GM12878 (cell line): ENCODE measurements at regions not wholly inside any gene's neighbourhood (a gene's known extent, or its start where the extent isn't known, plus 50 kb on each side); places are given as distances from the start of the nearest gene placed in this dataset.

Experiments used
- BRCA1 ChIP-seq: IDR thresholded peaks from 2 replicates; pipeline ENCODE4 v1.6.1; 2011; ENCODE audit warnings: low read depth, low read length, improper control_type of control experiment
- HDAC2 ChIP-seq: fragments of 200-600 bp; sonication (generic); IDR thresholded peaks from 2 replicates; pipeline ENCODE4 v1.6.1; 2017
- HDGF ChIP-seq: fragments of 450-650 bp; IDR thresholded peaks from 2 replicates; pipeline ENCODE4 v1.6.1; 2016; ENCODE audit warnings: antibody characterized with exemption
- MEF2A ChIP-seq: IDR thresholded peaks from 2 replicates; pipeline ENCODE4 v1.6.1; 2011; ENCODE audit warnings: low read depth, mild to moderate bottlenecking, low read length, moderate library complexity; ENCODE audit not compliant: insufficient read depth
- PML ChIP-seq: IDR thresholded peaks from 2 replicates; pipeline ENCODE4 v1.6.1; 2012; ENCODE audit warnings: low read length, inconsistent platforms
- POLR2AphosphoS2 ChIP-seq: IDR thresholded peaks from 2 replicates; pipeline ENCODE4 v1.6.1; 2011; ENCODE audit warnings: low read depth, mild to moderate bottlenecking, low read length, improper control_type of control experiment, moderate library complexity
- SIX5 ChIP-seq: IDR thresholded peaks from 2 replicates; pipeline ENCODE4 v1.6.1; 2011; ENCODE audit warnings: mild to moderate bottlenecking, low read depth, low read length, moderate library complexity; ENCODE audit not compliant: severe bottlenecking
- SREBF1 ChIP-seq: IDR thresholded peaks from 2 replicates; pipeline ENCODE4 v1.6.1; 2012; ENCODE audit warnings: mild to moderate bottlenecking, low read length
- TAF1 ChIP-seq: IDR thresholded peaks from 2 replicates; pipeline ENCODE4 v1.6.1; 2011; ENCODE audit warnings: mild to moderate bottlenecking, low read depth, low read length, borderline replicate concordance
- TF ChIP-seq, protein P1 (sequence below): IDR thresholded peaks from 2 replicates; pipeline ENCODE4 v1.6.1; 2012; ENCODE audit warnings: low read depth, low read length, improper control_type of control experiment
- TF ChIP-seq, protein P2 (sequence below): IDR thresholded peaks from 2 replicates; pipeline ENCODE4 v1.6.1; 2012; ENCODE audit warnings: mild to moderate bottlenecking, low read depth, low read length
- TF ChIP-seq, protein P3 (sequence below), 3 experiments: IDR thresholded peaks in 2 of 3; conservative IDR thresholded peaks in 1 of 3; 2 replicates each; pipeline ENCODE4 v1.5.1; 2011; ENCODE audit warnings: low read depth in 3 of 3, low read length in 3 of 3, mild to moderate bottlenecking in 3 of 3, control low read depth in 2 of 3, moderate library complexity in 2 of 3, inconsistent platforms in 1 of 3, mixed read lengths in 1 of 3; ENCODE audit not compliant: control insufficient read depth in 2 of 3, insufficient read depth in 1 of 3; ENCODE audit errors: extremely low read depth in 1 of 3

DNA sequence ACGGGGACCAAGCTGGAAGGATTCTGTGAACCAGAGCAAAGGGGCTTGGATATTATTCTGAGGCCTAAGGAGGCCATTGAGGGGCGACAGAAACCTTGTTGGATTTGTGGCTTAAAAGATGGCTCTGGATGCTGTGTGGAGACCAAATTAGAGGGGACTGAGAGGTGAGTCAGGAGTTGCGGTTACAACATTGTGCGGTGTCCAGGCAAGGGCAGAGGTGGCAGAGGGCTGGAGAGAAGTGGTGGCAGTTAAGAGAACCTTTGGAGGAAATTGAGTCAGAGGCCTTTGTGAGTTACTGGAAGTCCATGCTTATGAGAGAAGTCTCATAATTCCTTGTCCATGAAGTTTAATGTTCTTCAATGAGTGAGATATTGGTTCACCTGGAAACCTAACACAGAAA is 143.2 kb downstream of the FAM43A start:
- no peak for TF ChIP-seq POLR2AphosphoS2
- TF ChIP-seq TAF1, result no peak
- TF ChIP-seq, protein P1, sequence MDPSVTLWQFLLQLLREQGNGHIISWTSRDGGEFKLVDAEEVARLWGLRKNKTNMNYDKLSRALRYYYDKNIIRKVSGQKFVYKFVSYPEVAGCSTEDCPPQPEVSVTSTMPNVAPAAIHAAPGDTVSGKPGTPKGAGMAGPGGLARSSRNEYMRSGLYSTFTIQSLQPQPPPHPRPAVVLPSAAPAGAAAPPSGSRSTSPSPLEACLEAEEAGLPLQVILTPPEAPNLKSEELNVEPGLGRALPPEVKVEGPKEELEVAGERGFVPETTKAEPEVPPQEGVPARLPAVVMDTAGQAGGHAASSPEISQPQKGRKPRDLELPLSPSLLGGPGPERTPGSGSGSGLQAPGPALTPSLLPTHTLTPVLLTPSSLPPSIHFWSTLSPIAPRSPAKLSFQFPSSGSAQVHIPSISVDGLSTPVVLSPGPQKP, result no peak
- no peak for TF ChIP-seq MEF2A
- TF ChIP-seq, protein P2, sequence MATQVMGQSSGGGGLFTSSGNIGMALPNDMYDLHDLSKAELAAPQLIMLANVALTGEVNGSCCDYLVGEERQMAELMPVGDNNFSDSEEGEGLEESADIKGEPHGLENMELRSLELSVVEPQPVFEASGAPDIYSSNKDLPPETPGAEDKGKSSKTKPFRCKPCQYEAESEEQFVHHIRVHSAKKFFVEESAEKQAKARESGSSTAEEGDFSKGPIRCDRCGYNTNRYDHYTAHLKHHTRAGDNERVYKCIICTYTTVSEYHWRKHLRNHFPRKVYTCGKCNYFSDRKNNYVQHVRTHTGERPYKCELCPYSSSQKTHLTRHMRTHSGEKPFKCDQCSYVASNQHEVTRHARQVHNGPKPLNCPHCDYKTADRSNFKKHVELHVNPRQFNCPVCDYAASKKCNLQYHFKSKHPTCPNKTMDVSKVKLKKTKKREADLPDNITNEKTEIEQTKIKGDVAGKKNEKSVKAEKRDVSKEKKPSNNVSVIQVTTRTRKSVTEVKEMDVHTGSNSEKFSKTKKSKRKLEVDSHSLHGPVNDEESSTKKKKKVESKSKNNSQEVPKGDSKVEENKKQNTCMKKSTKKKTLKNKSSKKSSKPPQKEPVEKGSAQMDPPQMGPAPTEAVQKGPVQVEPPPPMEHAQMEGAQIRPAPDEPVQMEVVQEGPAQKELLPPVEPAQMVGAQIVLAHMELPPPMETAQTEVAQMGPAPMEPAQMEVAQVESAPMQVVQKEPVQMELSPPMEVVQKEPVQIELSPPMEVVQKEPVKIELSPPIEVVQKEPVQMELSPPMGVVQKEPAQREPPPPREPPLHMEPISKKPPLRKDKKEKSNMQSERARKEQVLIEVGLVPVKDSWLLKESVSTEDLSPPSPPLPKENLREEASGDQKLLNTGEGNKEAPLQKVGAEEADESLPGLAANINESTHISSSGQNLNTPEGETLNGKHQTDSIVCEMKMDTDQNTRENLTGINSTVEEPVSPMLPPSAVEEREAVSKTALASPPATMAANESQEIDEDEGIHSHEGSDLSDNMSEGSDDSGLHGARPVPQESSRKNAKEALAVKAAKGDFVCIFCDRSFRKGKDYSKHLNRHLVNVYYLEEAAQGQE, result no peak
- TF ChIP-seq HDAC2, result no peak
- TF ChIP-seq HDGF, result no peak
- TF ChIP-seq SREBF1, result no peak
- no peak for TF ChIP-seq PML
- no peak for TF ChIP-seq SIX5
- no peak for TF ChIP-seq BRCA1
- TF ChIP-seq, protein P3, sequence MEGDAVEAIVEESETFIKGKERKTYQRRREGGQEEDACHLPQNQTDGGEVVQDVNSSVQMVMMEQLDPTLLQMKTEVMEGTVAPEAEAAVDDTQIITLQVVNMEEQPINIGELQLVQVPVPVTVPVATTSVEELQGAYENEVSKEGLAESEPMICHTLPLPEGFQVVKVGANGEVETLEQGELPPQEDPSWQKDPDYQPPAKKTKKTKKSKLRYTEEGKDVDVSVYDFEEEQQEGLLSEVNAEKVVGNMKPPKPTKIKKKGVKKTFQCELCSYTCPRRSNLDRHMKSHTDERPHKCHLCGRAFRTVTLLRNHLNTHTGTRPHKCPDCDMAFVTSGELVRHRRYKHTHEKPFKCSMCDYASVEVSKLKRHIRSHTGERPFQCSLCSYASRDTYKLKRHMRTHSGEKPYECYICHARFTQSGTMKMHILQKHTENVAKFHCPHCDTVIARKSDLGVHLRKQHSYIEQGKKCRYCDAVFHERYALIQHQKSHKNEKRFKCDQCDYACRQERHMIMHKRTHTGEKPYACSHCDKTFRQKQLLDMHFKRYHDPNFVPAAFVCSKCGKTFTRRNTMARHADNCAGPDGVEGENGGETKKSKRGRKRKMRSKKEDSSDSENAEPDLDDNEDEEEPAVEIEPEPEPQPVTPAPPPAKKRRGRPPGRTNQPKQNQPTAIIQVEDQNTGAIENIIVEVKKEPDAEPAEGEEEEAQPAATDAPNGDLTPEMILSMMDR (IDR thresholded peaks at IDR 0.05 in 2 of 3, conservative IDR thresholded peaks at IDR 0.05 in 1 of 3; ENCODE audit: control insufficient read depth in 2 of 3, extremely low read depth in 1 of 3, insufficient read depth in 1 of 3, low read depth in 3 of 3, low read length in 3 of 3), result no peak
